Choroid plexus epithelial cell (primary cell): ENCODE measurements at regions not wholly inside any gene's neighbourhood (a gene's known extent, or its start where the extent isn't known, plus 50 kb on each side); places are given as distances from the start of the nearest gene placed in this dataset.

Source experiments
- DNase-seq: peaks from one replicate; pipeline ENCODE4 v3.0.0-alpha.2; 2010; ENCODE audit warnings: low read depth
- H3K4me3 ChIP-seq: 2 replicates; pipeline ENCODE4 v1.5.1; 2011; ENCODE audit warnings: low read depth, mild to moderate bottlenecking, control low read depth, low read length, moderate library complexity
- TF ChIP-seq, protein P1 (sequence below): conservative IDR thresholded peaks from 2 replicates; pipeline ENCODE4 v1.5.1; 2011; ENCODE audit warnings: low read depth, mild to moderate bottlenecking, control low read depth, inconsistent platforms, low read length, moderate library complexity

GRCh38 chr11:109093354-109093753, 328.6 kb upstream of the C11orf87 start:
- H3K4me3 ChIP-seq: no peak overlapping the region
- TF ChIP-seq, protein P1, sequence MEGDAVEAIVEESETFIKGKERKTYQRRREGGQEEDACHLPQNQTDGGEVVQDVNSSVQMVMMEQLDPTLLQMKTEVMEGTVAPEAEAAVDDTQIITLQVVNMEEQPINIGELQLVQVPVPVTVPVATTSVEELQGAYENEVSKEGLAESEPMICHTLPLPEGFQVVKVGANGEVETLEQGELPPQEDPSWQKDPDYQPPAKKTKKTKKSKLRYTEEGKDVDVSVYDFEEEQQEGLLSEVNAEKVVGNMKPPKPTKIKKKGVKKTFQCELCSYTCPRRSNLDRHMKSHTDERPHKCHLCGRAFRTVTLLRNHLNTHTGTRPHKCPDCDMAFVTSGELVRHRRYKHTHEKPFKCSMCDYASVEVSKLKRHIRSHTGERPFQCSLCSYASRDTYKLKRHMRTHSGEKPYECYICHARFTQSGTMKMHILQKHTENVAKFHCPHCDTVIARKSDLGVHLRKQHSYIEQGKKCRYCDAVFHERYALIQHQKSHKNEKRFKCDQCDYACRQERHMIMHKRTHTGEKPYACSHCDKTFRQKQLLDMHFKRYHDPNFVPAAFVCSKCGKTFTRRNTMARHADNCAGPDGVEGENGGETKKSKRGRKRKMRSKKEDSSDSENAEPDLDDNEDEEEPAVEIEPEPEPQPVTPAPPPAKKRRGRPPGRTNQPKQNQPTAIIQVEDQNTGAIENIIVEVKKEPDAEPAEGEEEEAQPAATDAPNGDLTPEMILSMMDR: no peak
- DNase-seq: no peak

GRCh38 chr11:109096266-109096665, 325.7 kb upstream of the C11orf87 start:
- DNase-seq: no peak
- no peak overlapping the region for H3K4me3 ChIP-seq
- TF ChIP-seq, protein P1: no peak

DNA sequence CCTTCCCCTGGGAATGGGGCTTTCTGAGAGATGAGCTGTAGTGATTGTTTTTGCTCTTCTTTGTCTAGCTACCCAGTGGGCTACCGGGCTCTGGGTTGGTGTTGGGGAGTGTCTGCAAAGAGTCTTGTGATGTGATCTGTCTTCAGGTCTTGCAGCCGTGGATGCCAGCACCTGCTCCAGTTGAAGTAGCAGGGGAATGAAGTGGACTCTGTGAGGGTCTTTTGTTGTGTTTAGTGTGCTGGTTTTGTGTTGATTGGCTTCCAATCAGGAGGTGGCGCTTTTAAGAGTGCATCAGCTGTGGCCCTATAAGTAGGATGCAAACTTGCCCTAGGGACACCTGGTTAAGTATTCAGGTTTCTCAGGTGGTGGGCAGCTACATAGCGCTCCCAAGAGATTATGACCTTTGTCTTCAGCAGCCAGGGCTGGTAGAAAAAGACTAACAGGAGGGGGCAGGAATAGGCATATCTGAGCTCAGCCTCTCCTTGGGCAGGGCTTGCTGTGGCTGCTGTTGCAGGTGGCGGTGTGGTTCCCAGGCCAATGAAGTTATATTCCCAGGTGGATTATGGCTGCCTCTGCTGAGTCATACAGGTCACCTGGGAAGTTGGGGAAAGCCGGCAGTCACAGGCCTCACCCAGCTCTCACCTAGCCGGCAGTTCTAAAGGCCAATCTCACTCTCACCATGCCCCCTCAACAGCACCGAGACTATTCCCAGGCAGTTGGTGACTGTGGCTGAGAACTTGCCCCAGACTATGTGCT, 315.7 kb upstream of the C11orf87 start:
- DNase-seq: no peak
- no peak overlapping the region for H3K4me3 ChIP-seq
- TF ChIP-seq, protein P1: no peak

DNA sequence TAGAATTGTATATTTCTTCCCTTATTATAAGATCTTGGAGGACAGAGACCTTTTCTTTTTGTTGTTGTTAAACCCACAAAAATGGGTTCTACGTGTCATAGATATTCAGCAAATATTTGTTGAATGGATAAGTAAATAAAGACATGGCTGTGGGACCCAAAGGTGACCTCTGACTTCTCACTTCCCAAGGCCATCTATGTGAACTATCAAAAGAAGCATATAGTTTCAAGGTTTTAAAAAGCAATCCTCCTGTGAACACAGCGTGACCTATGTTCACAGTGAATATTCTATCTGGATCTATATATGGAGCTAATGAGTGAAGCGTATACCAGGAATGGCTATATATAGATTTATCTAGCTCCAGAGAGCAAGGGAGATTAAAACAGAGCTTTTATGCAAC, 312.8 kb upstream of the C11orf87 start:
- DNase-seq: no peak
- TF ChIP-seq, protein P1: no peak
- no peak overlapping the region for H3K4me3 ChIP-seq

- no peak for DNase-seq
- no peak overlapping the region for H3K4me3 ChIP-seq
- TF ChIP-seq, protein P1: no peak
Measured at GRCh38 chr11:109109571-109110315, 312.2 kb upstream of the C11orf87 start.

GRCh38 chr11:109112261-109112660, 309.7 kb upstream of the C11orf87 start:
- no peak for DNase-seq
- H3K4me3 ChIP-seq: no peak overlapping the region
- TF ChIP-seq, protein P1: no peak
